ENCODE measurements at regions not wholly inside any gene's neighbourhood (a gene's known extent, or its start where the extent isn't known, plus 50 kb on each side); places are given as distances from the start of the nearest gene placed in this dataset.

DNA sequence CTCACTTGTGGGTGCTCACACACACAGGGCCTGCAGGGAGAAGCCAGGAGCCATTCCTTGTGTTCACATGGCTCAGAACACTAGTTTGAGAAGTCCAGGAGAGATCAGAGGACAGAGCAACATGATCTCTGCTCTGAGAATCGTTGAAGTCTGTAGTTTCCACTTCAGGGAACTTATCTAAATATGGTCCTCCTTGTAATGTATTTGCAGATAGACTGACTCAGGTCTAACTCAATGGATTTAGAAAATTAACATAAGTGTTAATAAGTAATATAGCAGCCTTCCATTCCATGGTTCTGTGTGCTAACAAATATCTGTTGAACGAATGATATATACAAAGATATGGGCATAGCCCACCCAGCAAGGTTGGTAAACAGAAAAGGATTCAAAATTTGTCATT, 119.8 kb upstream of the STARD13 start:
- no peak for TF ChIP-seq CTCF (IDR thresholded peaks at IDR 0.05)
- TF ChIP-seq POLR2A (IDR thresholded peaks at IDR 0.05): no peak
